ENCODE measurements at regions not wholly inside any gene's neighbourhood (a gene's known extent, or its start where the extent isn't known, plus 50 kb on each side); places are given as distances from the start of the nearest gene placed in this dataset.

- Histone ChIP-seq H3K36me3 (ENCODE audit: control insufficient read depth, insufficient read depth, low read length) (no peaks in the 10 kb centered on the region), H3K4me3 (ENCODE audit: extremely low read depth, insufficient read depth, low read length, poor library complexity, severe bottlenecking) (no peak overlapping the region), H3K27ac (ENCODE audit: low read depth, low read length, severe bottlenecking) (peak overlapping the region; percentile 18), H3K4me1 (ENCODE audit: control insufficient read depth, insufficient read depth, low read length, poor library complexity, severe bottlenecking) (peaks cover 65% of the 10 kb centered on the region), H3K9me3 (ENCODE audit: control insufficient read depth, low read length) (no peaks in the 10 kb centered on the region)
- WGBS, 2 experiments (ENCODE audit: insufficient coverage in 2 of 2) = 0 to 88% methylated on average over 1 of the region's 2 CpGs
Observed at GRCh38 chr9:110106661-110107060, 101.3 kb downstream of the C9orf152 start.

GRCh38 chr9:110109333-110110092 is 98.4 kb downstream of the C9orf152 start:
- Histone ChIP-seq H3K4me1 (ENCODE audit: control insufficient read depth, insufficient read depth, low read length, poor library complexity, severe bottlenecking) (peaks cover 69% of the 10 kb centered on the region), H3K36me3 (ENCODE audit: control insufficient read depth, insufficient read depth, low read length) (no peaks in the 10 kb centered on the region), H3K9me3 (ENCODE audit: control insufficient read depth, low read length) (no peaks in the 10 kb centered on the region), H3K27ac (ENCODE audit: low read depth, low read length, severe bottlenecking) (no peak overlapping the region), H3K4me3 (ENCODE audit: extremely low read depth, insufficient read depth, low read length, poor library complexity, severe bottlenecking) (no peak overlapping the region)
- 73 to 75% methylated on average over 7 of the region's 7 CpGs for WGBS, 2 experiments (ENCODE audit: insufficient coverage in 2 of 2)

GRCh38 chr9:110110154-110110553 is 97.8 kb downstream of the C9orf152 start:
- Histone ChIP-seq H3K9me3 (ENCODE audit: control insufficient read depth, low read length) (no peaks in the 10 kb centered on the region), H3K36me3 (ENCODE audit: control insufficient read depth, insufficient read depth, low read length) (no peaks in the 10 kb centered on the region), H3K4me3 (ENCODE audit: extremely low read depth, insufficient read depth, low read length, poor library complexity, severe bottlenecking) (no peak overlapping the region), H3K4me1 (ENCODE audit: control insufficient read depth, insufficient read depth, low read length, poor library complexity, severe bottlenecking) (peaks cover 69% of the 10 kb centered on the region), H3K27ac (ENCODE audit: low read depth, low read length, severe bottlenecking) (no peak overlapping the region)
- WGBS, 2 experiments (ENCODE audit: insufficient coverage in 2 of 2) = no CpG with 5 or more reads among the region's 2 CpGs

- no peak overlapping the region for H3K27ac ChIP-seq (ENCODE audit: low read depth, low read length, severe bottlenecking)
- no peaks in the 10 kb centered on the region for H3K36me3 ChIP-seq (ENCODE audit: control insufficient read depth, insufficient read depth, low read length)
- H3K9me3 ChIP-seq (ENCODE audit: control insufficient read depth, low read length) = no peaks in the 10 kb centered on the region
- peaks cover 67% of the 10 kb centered on the region for H3K4me1 ChIP-seq (ENCODE audit: control insufficient read depth, insufficient read depth, low read length, poor library complexity, severe bottlenecking)
- no peak overlapping the region for H3K4me3 ChIP-seq (ENCODE audit: extremely low read depth, insufficient read depth, low read length, poor library complexity, severe bottlenecking)
- 79 to 100% methylated on average over 1 to 2 of the region's 3 CpGs for WGBS, 2 experiments (ENCODE audit: insufficient coverage in 2 of 2)
Observed at GRCh38 chr9:110111868-110112267, 96.1 kb downstream of the C9orf152 start.

GRCh38 chr9:110112792-110113191 is 95.2 kb downstream of the C9orf152 start:
- Histone ChIP-seq H3K27ac (ENCODE audit: low read depth, low read length, severe bottlenecking) (no peak overlapping the region), H3K4me1 (ENCODE audit: control insufficient read depth, insufficient read depth, low read length, poor library complexity, severe bottlenecking) (peaks cover 64% of the 10 kb centered on the region), H3K9me3 (ENCODE audit: control insufficient read depth, low read length) (no peaks in the 10 kb centered on the region), H3K36me3 (ENCODE audit: control insufficient read depth, insufficient read depth, low read length) (no peaks in the 10 kb centered on the region), H3K4me3 (ENCODE audit: extremely low read depth, insufficient read depth, low read length, poor library complexity, severe bottlenecking) (no peak overlapping the region)
- WGBS, 2 experiments (ENCODE audit: insufficient coverage in 2 of 2) = 95% methylated on average over 1 to 2 of the region's 4 CpGs

GRCh38 chr9:110114086-110114858 is 93.7 kb downstream of the C9orf152 start:
- H3K36me3 ChIP-seq (ENCODE audit: control insufficient read depth, insufficient read depth, low read length) = no peaks in the 10 kb centered on the region
- WGBS, 2 experiments (ENCODE audit: insufficient coverage in 2 of 2) = 67 to 70% methylated on average over 3 to 8 of the region's 10 CpGs
- peak overlapping the region; percentile 87 for H3K27ac ChIP-seq (ENCODE audit: low read depth, low read length, severe bottlenecking)
- no peak overlapping the region for H3K4me3 ChIP-seq (ENCODE audit: extremely low read depth, insufficient read depth, low read length, poor library complexity, severe bottlenecking)
- peaks cover 59% of the 10 kb centered on the region for H3K4me1 ChIP-seq (ENCODE audit: control insufficient read depth, insufficient read depth, low read length, poor library complexity, severe bottlenecking)
- no peaks in the 10 kb centered on the region for H3K9me3 ChIP-seq (ENCODE audit: control insufficient read depth, low read length)

GRCh38 chr9:110114859-110115201 is 93.1 kb downstream of the C9orf152 start:
- peak overlapping the region; percentile 87 for H3K27ac ChIP-seq (ENCODE audit: low read depth, low read length, severe bottlenecking)
- H3K4me1 ChIP-seq (ENCODE audit: control insufficient read depth, insufficient read depth, low read length, poor library complexity, severe bottlenecking) = peaks cover 53% of the 10 kb centered on the region
- no peaks in the 10 kb centered on the region for H3K36me3 ChIP-seq (ENCODE audit: control insufficient read depth, insufficient read depth, low read length)

GRCh38 chr9:110115341-110115820 is 92.6 kb downstream of the C9orf152 start:
- WGBS, 2 experiments (ENCODE audit: insufficient coverage in 2 of 2) = 90% methylated on average over 6 of the region's 7 CpGs
- no peak overlapping the region for H3K4me3 ChIP-seq (ENCODE audit: extremely low read depth, insufficient read depth, low read length, poor library complexity, severe bottlenecking)
- H3K36me3 ChIP-seq (ENCODE audit: control insufficient read depth, insufficient read depth, low read length) = no peaks in the 10 kb centered on the region
- peak overlapping the region; percentile 87 for H3K27ac ChIP-seq (ENCODE audit: low read depth, low read length, severe bottlenecking)
- no peaks in the 10 kb centered on the region for H3K9me3 ChIP-seq (ENCODE audit: control insufficient read depth, low read length)
- H3K4me1 ChIP-seq (ENCODE audit: control insufficient read depth, insufficient read depth, low read length, poor library complexity, severe bottlenecking) = peaks cover 51% of the 10 kb centered on the region

More at GRCh38 chr9:110114859-110115201, 93.1 kb downstream of the C9orf152 start:
- 21 to 26% methylated on average over 3 to 5 of the region's 7 CpGs for WGBS, 2 experiments (ENCODE audit: insufficient coverage in 2 of 2)
- Histone ChIP-seq H3K4me3 (ENCODE audit: extremely low read depth, insufficient read depth, low read length, poor library complexity, severe bottlenecking) (no peak overlapping the region), H3K9me3 (ENCODE audit: control insufficient read depth, low read length) (no peaks in the 10 kb centered on the region)

- WGBS, 2 experiments (ENCODE audit: insufficient coverage in 2 of 2) = 94 to 100% methylated on average over 2 to 3 of the region's 14 CpGs
- H3K9me3 ChIP-seq (ENCODE audit: control insufficient read depth, low read length) = no peaks in the 10 kb centered on the region
- H3K4me3 ChIP-seq (ENCODE audit: extremely low read depth, insufficient read depth, low read length, poor library complexity, severe bottlenecking) = no peak overlapping the region
- peak overlapping the region; percentile 87 for H3K27ac ChIP-seq (ENCODE audit: low read depth, low read length, severe bottlenecking)
- H3K36me3 ChIP-seq (ENCODE audit: control insufficient read depth, insufficient read depth, low read length) = no peaks in the 10 kb centered on the region
- peaks cover 45% of the 10 kb centered on the region for H3K4me1 ChIP-seq (ENCODE audit: control insufficient read depth, insufficient read depth, low read length, poor library complexity, severe bottlenecking)
Observed at GRCh38 chr9:110115826-110116542, 92.0 kb downstream of the C9orf152 start.

- H3K4me3 ChIP-seq (ENCODE audit: extremely low read depth, insufficient read depth, low read length, poor library complexity, severe bottlenecking) = no peak overlapping the region
- no peaks in the 10 kb centered on the region for H3K36me3 ChIP-seq (ENCODE audit: control insufficient read depth, insufficient read depth, low read length)
- peaks cover 40% of the 10 kb centered on the region for H3K4me1 ChIP-seq (ENCODE audit: control insufficient read depth, insufficient read depth, low read length, poor library complexity, severe bottlenecking)
- WGBS, 2 experiments (ENCODE audit: insufficient coverage in 2 of 2) = 94 to 95% methylated on average over 2 of the region's 3 CpGs
- H3K27ac ChIP-seq (ENCODE audit: low read depth, low read length, severe bottlenecking) = no peak overlapping the region
- no peaks in the 10 kb centered on the region for H3K9me3 ChIP-seq (ENCODE audit: control insufficient read depth, low read length)
Observed at GRCh38 chr9:110116543-110116885, 91.4 kb downstream of the C9orf152 start.
